ENCODE measurements at regions not wholly inside any gene's neighbourhood (a gene's known extent, or its start where the extent isn't known, plus 50 kb on each side); places are given as distances from the start of the nearest gene placed in this dataset.

GRCh38 chr1:218938259-218938658 lies 235.4 kb upstream of the LYPLAL1 start:
- Histone ChIP-seq H3K4me1 (peaks cover 17% of the 10 kb centered on the region), H3K4me3 (no peak overlapping the region), H3K27ac (peak overlapping the region; percentile 30 to 65; a peak in 5 of 6 replicates), H3K4me2 (peak overlapping the region; percentile 66), H3K9me3 (peaks cover 13% of the 10 kb centered on the region; the same call in 2 of the 3 replicates)
- no peak for ATAC-seq
- POLR2A ChIA-PET: no interaction called here
- CTCF ChIA-PET: interaction anchor here (0.6 to 1.0 kb wide), 3 partner anchors 158 to 592 kb away, joined by 3 read pairs; no protein-coding TSS in a partner anchor
- no peak for DNase-seq (ENCODE audit: low read depth in 1 of 2, low spot score in 1 of 2)
- FAIRE-seq: no peak
- WGBS (ENCODE audit: missing lambda C conversion rate): 4% methylated on average over 1 of the region's 1 CpG
- TF ChIP-seq E2F6 (IDR thresholded peaks at IDR 0.05; ENCODE audit: borderline replicate concordance, low read depth): no peak
- TF ChIP-seq CHD4 (IDR thresholded peaks at IDR 0.05; ENCODE audit: borderline replicate concordance): no peak
- no peak for TF ChIP-seq HEYL (CRISPR knock-in tag; IDR thresholded peaks at IDR 0.05)
- no peak for TF ChIP-seq RNF2 (IDR thresholded peaks at IDR 0.05; ENCODE audit: borderline replicate concordance, low read depth)
- no peak for TF ChIP-seq FOXS1 (CRISPR knock-in tag; IDR thresholded peaks at IDR 0.05)
- no peak for TF ChIP-seq SREBF2 (IDR thresholded peaks at IDR 0.05)
- TF ChIP-seq RCOR1 (IDR thresholded peaks at IDR 0.05; ENCODE audit: low read depth, low read length): no peak
- TF ChIP-seq JUNB (IDR thresholded peaks at IDR 0.05): no peak
- TF ChIP-seq MAZ (IDR thresholded peaks at IDR 0.05; ENCODE audit: borderline replicate concordance, low read depth, low read length): no peak
- TF ChIP-seq EP300 (IDR thresholded peaks at IDR 0.05): no peak
- TF ChIP-seq HOXA7 (CRISPR knock-in tag; IDR thresholded peaks at IDR 0.05): no peak
- TF ChIP-seq POLR2A (IDR thresholded peaks at IDR 0.05; ENCODE audit: low read length): no peak
- TF ChIP-seq PBX3 (IDR thresholded peaks at IDR 0.05): no peak
- no peak for TF ChIP-seq HOXB5 (CRISPR knock-in tag; IDR thresholded peaks at IDR 0.05)
- TF ChIP-seq HMGXB4 (CRISPR knock-in tag; IDR thresholded peaks at IDR 0.05; ENCODE audit: borderline replicate concordance): no peak
- no peak for TF ChIP-seq REST (IDR thresholded peaks at IDR 0.05)
- no peak for TF ChIP-seq CBX2 (IDR thresholded peaks at IDR 0.05; ENCODE audit: borderline replicate concordance, low read depth)
- no peak for TF ChIP-seq RFX5 (IDR thresholded peaks at IDR 0.05)
- no peak for TF ChIP-seq GATA3 (IDR thresholded peaks at IDR 0.05; ENCODE audit: borderline replicate concordance)

- FAIRE-seq (no peak), DNase-seq (ENCODE audit: low read depth in 1 of 2, low spot score in 1 of 2) (peak; percentile 12 to 22), ATAC-seq (peak in 1 of 2 experiments; percentile 52; a peak in 2 of 6 replicates)
- CTCF ChIA-PET: interaction anchor here (0.7 to 1.0 kb wide), 2 partner anchors 158 to 593 kb away, joined by 3 read pairs; no protein-coding TSS in a partner anchor
- POLR2A ChIA-PET: no interaction called here
- Histone ChIP-seq H3K4me3 (no peak overlapping the region), H3K9me3 (peaks cover 13% of the 10 kb centered on the region; the same call in 2 of the 3 replicates), H3K27ac (peak overlapping the region; percentile 51 to 74; a peak in 5 of 6 replicates), H3K4me1 (peaks cover 17% of the 10 kb centered on the region), H3K4me2 (peak overlapping the region; percentile 66)
- WGBS (ENCODE audit: missing lambda C conversion rate): 4% methylated on average over 3 of the region's 3 CpGs
- TF ChIP-seq REST (IDR thresholded peaks at IDR 0.05) (no peak), GATA3 (IDR thresholded peaks at IDR 0.05; ENCODE audit: borderline replicate concordance) (peak; percentile 61; the same call in 1 of the 2 replicates), JUNB (IDR thresholded peaks at IDR 0.05) (peak; percentile 72), FOSL2 (IDR thresholded peaks at IDR 0.05) (peak; percentile 58), FOSL2 (CRISPR knock-in tag; IDR thresholded peaks at IDR 0.05) (peak; percentile 77), RAD21 (conservative IDR thresholded peaks at IDR 0.05 in 1 of 2, IDR thresholded peaks at IDR 0.05 in 1 of 2) (0 out of 5 replicates have a peak, but pooled peaks of 1 of the 2 experiments have one; percentile 13), KDM5A (IDR thresholded peaks at IDR 0.05) (no peak)
These were observed 234.6 kb upstream of the LYPLAL1 start for GRCh38 chr1:218939095-218939494.
